B cell (primary cell): ENCODE measurements at regions not wholly inside any gene's neighbourhood (a gene's known extent, or its start where the extent isn't known, plus 50 kb on each side); places are given as distances from the start of the nearest gene placed in this dataset.

Source experiments
- ATAC-seq: fragments of 200-7000 bp; cut with Tn5 transposase; one replicate; pipeline ENCODE4 v1.10.0; 2021; ENCODE audit warnings: low read depth, mild to moderate bottlenecking, moderate number of reproducible peaks, moderate library complexity
- CTCF ChIA-PET: fragments of 350-600 bp; sonication (Branson Sonifier 250); formaldehyde crosslinking; loops from one replicate; lab custom pipeline; 2021; ENCODE audit warnings: antibody characterized with exemption, inconsistent platforms; lab: Charles Lee
- POLR2A ChIA-PET: fragments of 350-600 bp; sonication (Branson Sonifier 250); formaldehyde crosslinking; loops from one replicate; lab custom pipeline; 2021; ENCODE audit warnings: antibody characterized with exemption; lab: Charles Lee
- DNase-seq: peaks from one replicate; pipeline ENCODE4 v3.0.0; 2013
- H2AFZ ChIP-seq: 2 replicates; pipeline ENCODE4 v1.6.1; 2012; ENCODE audit warnings: mild to moderate bottlenecking, low read depth, low read length; ENCODE audit not compliant: insufficient read depth, poor library complexity, severe bottlenecking
- H3K27ac ChIP-seq, 2 donors: 1 replicate in 1 of 2; 2 replicates in 1 of 2; pipeline ENCODE4 v1.5.1; 2012 to 2013; ENCODE audit warnings: low read length in 2 of 2, mild to moderate bottlenecking in 2 of 2, moderate library complexity in 1 of 2
- H3K27me3 ChIP-seq, 4 experiments: fragments of 200-600 bp in 1 of 4; sonication (generic) in 1 of 4; replicated peaks in 1 of 4; 1 replicate in 2 of 4; 2 replicates in 2 of 4; pipeline versions ENCODE4 v1.6.1 to v1.7.0; 2013 to 2016; ENCODE audit warnings: low read length in 3 of 4, mild to moderate bottlenecking in 2 of 4, mixed read lengths in 1 of 4, moderate library complexity in 1 of 4; ENCODE audit not compliant: insufficient read depth in 4 of 4, control insufficient read depth in 3 of 4; ENCODE audit errors: control extremely low read depth in 1 of 4
- H3K36me3 ChIP-seq, 2 experiments: replicated peaks in 1 of 2; 1 replicate in 1 of 2; 2 replicates in 1 of 2; pipeline versions ENCODE4 v1.6.1 to v1.7.1; 2013; ENCODE audit warnings: low read length in 1 of 2; ENCODE audit not compliant: insufficient read depth in 2 of 2, control insufficient read depth in 1 of 2; ENCODE audit errors: control extremely low read depth in 1 of 2, extremely low read depth in 1 of 2
- H3K4me1 ChIP-seq, 2 donors: fragments of 200-600 bp in 1 of 2; sonication (generic) in 1 of 2; 1 replicate in 1 of 2; 2 replicates in 1 of 2; pipeline versions ENCODE4 v1.5.1 to v1.6.1; 2013 to 2017; ENCODE audit warnings: low read length in 2 of 2; ENCODE audit not compliant: control insufficient read depth in 2 of 2, insufficient read depth in 2 of 2
- H3K4me2 ChIP-seq: replicated peaks from 2 replicates; pipeline ENCODE3; 2012; ENCODE audit warnings: mild to moderate bottlenecking, low read depth, low read length; ENCODE audit not compliant: poor library complexity, severe bottlenecking
- H3K4me3 ChIP-seq, 5 experiments: fragments of 200-600 bp in 1 of 5; sonication (generic) in 1 of 5; 1 replicate in 3 of 5; 2 replicates in 2 of 5; pipeline versions ENCODE4 v1.5.1 to v1.7.0; 2011 to 2016; ENCODE audit warnings: low read length in 4 of 5, mild to moderate bottlenecking in 4 of 5, low read depth in 2 of 5, control low read depth in 1 of 5, moderate library complexity in 1 of 5; ENCODE audit not compliant: insufficient read depth in 1 of 5; ENCODE audit errors: control extremely low read depth in 1 of 5, extremely low read depth in 1 of 5
- H3K79me2 ChIP-seq: fragments of 200-600 bp; sonication (generic); one replicate; pipeline ENCODE4 v1.6.0; 2016; ENCODE audit warnings: low read length; ENCODE audit not compliant: control insufficient read depth, insufficient read depth
- H3K9ac ChIP-seq: fragments of 200-600 bp; sonication (generic); 2 replicates; pipeline ENCODE4 v1.6.1; 2017; ENCODE audit warnings: mild to moderate bottlenecking, low read length, moderate library complexity
- H3K9me3 ChIP-seq, 3 donors: one replicate each; pipeline versions ENCODE4 v1.6.1 to v1.7.1; 2013; ENCODE audit warnings: low read length in 2 of 3; ENCODE audit not compliant: control insufficient read depth in 2 of 3, insufficient read depth in 1 of 3; ENCODE audit errors: control extremely low read depth in 1 of 3
- H4K20me1 ChIP-seq: 2 replicates; pipeline ENCODE4 v1.6.0; 2012; ENCODE audit warnings: mild to moderate bottlenecking, low read length; ENCODE audit not compliant: insufficient read depth, control insufficient read depth, poor library complexity, severe bottlenecking
- H3K27ac Mint-ChIP-seq: one replicate; pipeline ENCODE4 v1.8.0; 2021; ENCODE audit warnings: mixed read lengths
- H3K27me3 Mint-ChIP-seq: one replicate; pipeline ENCODE4 v1.8.0; 2021; ENCODE audit warnings: mixed read lengths
- H3K4me1 Mint-ChIP-seq: one replicate; pipeline ENCODE4 v1.8.0; 2021; ENCODE audit warnings: mixed read lengths
- H3K4me3 Mint-ChIP-seq: one replicate; pipeline ENCODE4 v1.8.0; 2021; ENCODE audit warnings: mixed read lengths
- H3K9me3 Mint-ChIP-seq: one replicate; pipeline ENCODE4 v1.8.0; 2022; ENCODE audit warnings: mixed read lengths; ENCODE audit not compliant: insufficient read depth
- CTCF ChIP-seq: fragments of 200-600 bp; IDR thresholded peaks from one replicate; pipeline ENCODE4 v1.8.0; 2022; ENCODE audit warnings: antibody characterized with exemption, mild to moderate bottlenecking
- EZH2 ChIP-seq: IDR thresholded peaks from 2 replicates; pipeline ENCODE4 v1.6.1; 2012; ENCODE audit warnings: borderline replicate concordance, low read depth, mild to moderate bottlenecking, moderate library complexity, low read length; ENCODE audit not compliant: insufficient read depth, poor library complexity, severe bottlenecking
- WGBS: methylation state at CpG from one replicate; pipeline ENCODE4 v1.1.5; 2013; ENCODE audit warnings: missing lambda C conversion rate; ENCODE audit not compliant: insufficient coverage; 5-methylcytosine and 5-hydroxymethylcytosine counted together
- intact Hi-C: fragments of 100-400 bp; cut with micrococcal nuclease; formaldehyde crosslinking; loops from one replicate; pipeline ENCODE4 v1.10.0; 2022

GRCh38 chr2:118784860-118785259 lies 62.6 kb downstream of the EN1 start:
- no peak overlapping the region for H3K4me3 ChIP-seq
- no peaks in the 10 kb centered on the region for H4K20me1 ChIP-seq
- H3K36me3 ChIP-seq = no peaks in the 10 kb centered on the region
- H2AFZ ChIP-seq = no peak overlapping the region
- ATAC-seq (no peak), DNase-seq (no peak)
- H3K9me3 ChIP-seq = peaks cover 0 to 3% (median 0%) of the 10 kb centered on the region in 3 donors
- no peak overlapping the region for H3K9ac ChIP-seq
- H3K4me1 ChIP-seq = no peaks in the 10 kb centered on the region
- intact Hi-C loops = no loop called here
- Mint-ChIP-seq H3K4me3 (no peak overlapping the region), H3K4me1 (no peaks in the 10 kb centered on the region), H3K27me3 (peaks cover 25% of the 10 kb centered on the region), H3K9me3 (no peaks in the 10 kb centered on the region), H3K27ac (no peak overlapping the region)
- H3K79me2 ChIP-seq = no peaks in the 10 kb centered on the region
- TF ChIP-seq CTCF (no peak), EZH2 (no peak)
- H3K4me2 ChIP-seq = no peak overlapping the region
- CTCF ChIA-PET = no interaction called here
- no peak overlapping the region for H3K27ac ChIP-seq
- 94% methylated on average over 6 of the region's 6 CpGs for WGBS
- POLR2A ChIA-PET = no interaction called here
- peaks cover 0 to 1% (median 0%) of the 10 kb centered on the region in 4 experiments for H3K27me3 ChIP-seq

GRCh38 chr2:118779362-118779761 lies 68.1 kb downstream of the EN1 start:
- WGBS = 67% methylated on average over 1 of the region's 1 CpG
- peaks cover 25% of the 10 kb centered on the region for H3K27me3 Mint-ChIP-seq
- Histone ChIP-seq H3K27me3 (peaks cover 3 to 13% (median 7%) of the 10 kb centered on the region in 4 experiments), H3K27ac (no peak overlapping the region), H4K20me1 (no peaks in the 10 kb centered on the region), H2AFZ (no peak overlapping the region), H3K4me1 (peaks cover 0 to 4% of the 10 kb centered on the region in 2 donors), H3K4me2 (no peak overlapping the region), H3K36me3 (no peaks in the 10 kb centered on the region), H3K9ac (no peak overlapping the region), H3K79me2 (no peaks in the 10 kb centered on the region), H3K4me3 (no peak overlapping the region), H3K9me3 (peaks cover 0 to 13% (median 0%) of the 10 kb centered on the region in 3 donors)
- TF ChIP-seq CTCF (no peak), EZH2 (no peak)
- ChIA-PET POLR2A (no interaction called here), CTCF (no interaction called here)
- DNase-seq (no peak), ATAC-seq (no peak)
- H3K4me1 Mint-ChIP-seq = peaks cover 3% of the 10 kb centered on the region
- no peak overlapping the region for H3K27ac Mint-ChIP-seq
- H3K4me3 Mint-ChIP-seq = no peak overlapping the region
- no peaks in the 10 kb centered on the region for H3K9me3 Mint-ChIP-seq
- intact Hi-C loops = no loop called here
